Left lung (tissue), 4 donors: ENCODE measurements at regions not wholly inside any gene's neighbourhood (a gene's known extent, or its start where the extent isn't known, plus 50 kb on each side); places are given as distances from the start of the nearest gene placed in this dataset.

Source experiments
- ATAC-seq: fragments of 200-7000 bp; cut with Tn5 transposase; one replicate; pipeline ENCODE4 v1.9.1; 2020; ENCODE audit warnings: moderate library complexity
- DNase-seq, 4 donors: peaks; one replicate each; pipeline ENCODE4 v3.0.0-alpha.2; 2013 to 2020
- H3K27ac ChIP-seq, 2 donors: fragments of 200-600 bp; sonication (generic) in 1 of 2; one replicate each; pipeline versions ENCODE4 v1.5.0 to v1.8.0; 2020 to 2021
- H3K27me3 ChIP-seq, 2 donors: fragments of 200-600 bp; sonication (generic) in 1 of 2; one replicate each; pipeline versions ENCODE4 v1.5.0 to v1.8.0; 2020 to 2021
- H3K36me3 ChIP-seq, 2 donors: fragments of 200-600 bp; sonication (generic) in 1 of 2; one replicate each; pipeline versions ENCODE4 v1.5.0 to v1.8.0; 2020 to 2021
- H3K4me1 ChIP-seq, 2 donors: fragments of 200-600 bp; one replicate each; pipeline ENCODE4 v1.8.0; 2021
- H3K4me3 ChIP-seq, 2 donors: fragments of 200-600 bp; sonication (generic) in 1 of 2; one replicate each; pipeline versions ENCODE4 v1.5.0 to v1.8.0; 2020 to 2021; ENCODE audit warnings: mild to moderate bottlenecking in 1 of 2
- H3K9me3 ChIP-seq, 2 donors: fragments of 200-600 bp; sonication (generic) in 1 of 2; one replicate each; pipeline versions ENCODE4 v1.5.0 to v1.8.0; 2020 to 2021
- intact Hi-C, 2 donors: fragments of 100-400 bp; cut with DNase I; formaldehyde crosslinking; loops; one replicate each; pipeline versions ENCODE4 v1.11.2 to v1.14.2; 2022
- TF ChIP-seq, protein P1 (sequence below), 2 donors: fragments of 200-600 bp; sonication (generic) in 1 of 2; IDR thresholded peaks; one replicate each; pipeline versions ENCODE4 v1.5.0 to v1.8.0; 2021; ENCODE audit warnings: antibody characterized with exemption in 2 of 2
- donor health status: DM: no; HTN: yes; CAD: no.
- donor health status: DM: no; HTN: no; CAD: no.

DNA sequence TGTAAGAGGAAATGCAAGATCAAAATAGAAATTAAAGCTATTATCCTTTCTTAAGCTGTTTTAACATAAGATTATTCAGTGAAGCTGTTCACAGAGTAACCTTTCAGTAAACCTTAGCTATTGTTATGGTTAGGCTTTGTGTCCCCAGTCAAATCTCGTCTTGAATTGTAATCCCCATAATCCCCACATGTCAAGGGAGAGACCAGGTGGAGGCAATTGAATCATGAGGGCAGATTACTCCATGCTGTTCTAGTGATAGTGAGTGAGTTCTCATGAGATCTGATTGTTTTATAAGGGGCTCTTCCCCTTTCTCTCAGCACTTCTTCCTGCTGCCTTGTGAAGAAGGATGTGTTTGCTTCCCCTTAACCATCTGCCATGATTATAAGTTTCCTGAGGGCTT lies 424.4 kb downstream of the DSEL start:
- intact Hi-C loops = no loop called here

DNA sequence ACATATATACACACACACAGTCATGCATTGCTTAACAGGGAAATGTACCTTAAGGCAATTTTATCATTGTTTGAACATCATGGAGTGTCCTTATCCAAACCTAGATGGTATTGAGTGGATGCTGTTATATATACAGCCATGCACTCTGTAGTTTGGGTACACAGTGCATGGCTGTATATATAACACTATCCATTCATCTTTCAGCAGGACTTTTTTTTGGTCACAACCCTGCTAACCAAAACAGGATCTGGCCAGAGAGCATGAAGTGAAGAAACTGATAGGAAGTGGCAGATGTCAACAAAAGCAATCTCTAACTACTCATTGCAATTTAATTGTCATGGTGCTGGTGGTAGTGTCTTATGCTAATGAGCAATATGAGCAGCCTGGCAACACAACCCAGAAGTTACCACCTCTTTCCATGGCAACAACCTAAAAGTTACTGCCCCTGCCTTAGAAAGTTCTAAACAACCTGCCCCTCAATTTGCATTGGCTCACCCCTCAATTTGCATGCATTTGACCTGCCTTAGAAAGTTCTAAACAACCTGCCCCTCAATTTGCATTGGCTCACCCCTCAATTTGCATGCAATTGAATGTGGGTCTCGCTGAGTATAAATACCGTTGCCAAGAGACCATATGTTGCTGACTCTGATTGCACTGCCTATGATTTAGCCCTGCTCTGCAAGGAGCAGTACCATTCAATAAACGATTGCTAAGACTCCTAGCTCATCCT lies 434.9 kb downstream of the DSEL start:
- TF ChIP-seq, protein P1, sequence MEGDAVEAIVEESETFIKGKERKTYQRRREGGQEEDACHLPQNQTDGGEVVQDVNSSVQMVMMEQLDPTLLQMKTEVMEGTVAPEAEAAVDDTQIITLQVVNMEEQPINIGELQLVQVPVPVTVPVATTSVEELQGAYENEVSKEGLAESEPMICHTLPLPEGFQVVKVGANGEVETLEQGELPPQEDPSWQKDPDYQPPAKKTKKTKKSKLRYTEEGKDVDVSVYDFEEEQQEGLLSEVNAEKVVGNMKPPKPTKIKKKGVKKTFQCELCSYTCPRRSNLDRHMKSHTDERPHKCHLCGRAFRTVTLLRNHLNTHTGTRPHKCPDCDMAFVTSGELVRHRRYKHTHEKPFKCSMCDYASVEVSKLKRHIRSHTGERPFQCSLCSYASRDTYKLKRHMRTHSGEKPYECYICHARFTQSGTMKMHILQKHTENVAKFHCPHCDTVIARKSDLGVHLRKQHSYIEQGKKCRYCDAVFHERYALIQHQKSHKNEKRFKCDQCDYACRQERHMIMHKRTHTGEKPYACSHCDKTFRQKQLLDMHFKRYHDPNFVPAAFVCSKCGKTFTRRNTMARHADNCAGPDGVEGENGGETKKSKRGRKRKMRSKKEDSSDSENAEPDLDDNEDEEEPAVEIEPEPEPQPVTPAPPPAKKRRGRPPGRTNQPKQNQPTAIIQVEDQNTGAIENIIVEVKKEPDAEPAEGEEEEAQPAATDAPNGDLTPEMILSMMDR (IDR thresholded peaks at IDR 0.05) = no peak

More for the DNA sequence above, 424.4 kb downstream of the DSEL start:
- no peaks in the 10 kb centered on the region for H3K9me3 ChIP-seq
- ATAC-seq = no peak
- no peak overlapping the region for H3K4me3 ChIP-seq
- H3K4me1 ChIP-seq = no peaks in the 10 kb centered on the region
- no peaks in the 10 kb centered on the region for H3K27me3 ChIP-seq
- TF ChIP-seq, protein P1 (IDR thresholded peaks at IDR 0.05) = no peak
- DNase-seq = no peak
- no peaks in the 10 kb centered on the region for H3K36me3 ChIP-seq
- no peak overlapping the region for H3K27ac ChIP-seq

GRCh38 chr18:67080601-67081000 lies 435.9 kb downstream of the DSEL start:
- H3K9me3 ChIP-seq = no peaks in the 10 kb centered on the region
- H3K36me3 ChIP-seq = no peaks in the 10 kb centered on the region
- TF ChIP-seq, protein P1 (IDR thresholded peaks at IDR 0.05) = no peak
- H3K27ac ChIP-seq = no peak overlapping the region
- DNase-seq (no peak), ATAC-seq (no peak)
- no peaks in the 10 kb centered on the region for H3K4me1 ChIP-seq
- H3K4me3 ChIP-seq = no peak overlapping the region
- H3K27me3 ChIP-seq = no peaks in the 10 kb centered on the region
- intact Hi-C loops = no loop called here

More for the DNA sequence above, 434.9 kb downstream of the DSEL start:
- Histone ChIP-seq H3K4me3 (no peak overlapping the region), H3K27ac (no peak overlapping the region), H3K27me3 (no peaks in the 10 kb centered on the region), H3K9me3 (no peaks in the 10 kb centered on the region), H3K4me1 (no peaks in the 10 kb centered on the region), H3K36me3 (no peaks in the 10 kb centered on the region)
- ATAC-seq (no peak), DNase-seq (no peak)
- intact Hi-C loops = no loop called here

DNA sequence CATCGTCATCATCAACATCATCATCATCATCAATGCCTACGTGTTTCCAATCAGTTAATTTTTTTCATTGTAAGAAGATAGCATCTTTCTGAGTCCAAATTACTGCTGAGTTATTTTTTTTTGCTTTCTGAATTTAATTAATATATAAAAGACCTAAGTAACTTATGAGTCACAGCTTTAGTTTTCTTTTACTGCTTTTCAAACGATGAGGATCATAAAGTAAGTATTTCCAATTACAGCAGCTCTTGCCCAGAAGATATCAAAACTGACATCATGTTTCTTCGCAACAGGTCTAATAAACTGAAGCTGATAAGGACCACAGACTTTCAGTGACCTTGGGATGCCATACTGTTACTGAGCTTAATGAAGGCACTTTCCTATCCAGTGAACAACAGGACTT lies 442.2 kb downstream of the DSEL start:
- Histone ChIP-seq H3K4me3 (no peak overlapping the region), H3K27ac (no peak overlapping the region), H3K27me3 (no peaks in the 10 kb centered on the region), H3K36me3 (no peaks in the 10 kb centered on the region), H3K9me3 (no peaks in the 10 kb centered on the region), H3K4me1 (no peaks in the 10 kb centered on the region)
- no peak for ATAC-seq
- TF ChIP-seq, protein P1 (IDR thresholded peaks at IDR 0.05) = no peak
- intact Hi-C loops = no loop called here
- no peak for DNase-seq

- Histone ChIP-seq H3K4me3 (no peak overlapping the region), H3K4me1 (no peaks in the 10 kb centered on the region), H3K27me3 (no peaks in the 10 kb centered on the region), H3K36me3 (no peaks in the 10 kb centered on the region), H3K27ac (no peak overlapping the region), H3K9me3 (no peaks in the 10 kb centered on the region)
- intact Hi-C loops = no loop called here
- ATAC-seq (no peak), DNase-seq (no peak)
- TF ChIP-seq, protein P1 (IDR thresholded peaks at IDR 0.05) = no peak
These were observed 443.7 kb downstream of the DSEL start for GRCh38 chr18:67072791-67073190.
